ENCODE measurements at regions not wholly inside any gene's neighbourhood (a gene's known extent, or its start where the extent isn't known, plus 50 kb on each side); places are given as distances from the start of the nearest gene placed in this dataset.

- TF ChIP-seq CTCF (IDR thresholded peaks at IDR 0.05) = no peak
- TF ChIP-seq EZH2 (IDR thresholded peaks at IDR 0.05) = no peak
- TF ChIP-seq EZH2phosphoT487 (IDR thresholded peaks at IDR 0.05) = no peak
These were observed 382.1 kb downstream of the BRINP1 start for GRCh38 chr9:118987167-118987566.
